ENCODE measurements at regions not wholly inside any gene's neighbourhood (a gene's known extent, or its start where the extent isn't known, plus 50 kb on each side); places are given as distances from the start of the nearest gene placed in this dataset.

DNA sequence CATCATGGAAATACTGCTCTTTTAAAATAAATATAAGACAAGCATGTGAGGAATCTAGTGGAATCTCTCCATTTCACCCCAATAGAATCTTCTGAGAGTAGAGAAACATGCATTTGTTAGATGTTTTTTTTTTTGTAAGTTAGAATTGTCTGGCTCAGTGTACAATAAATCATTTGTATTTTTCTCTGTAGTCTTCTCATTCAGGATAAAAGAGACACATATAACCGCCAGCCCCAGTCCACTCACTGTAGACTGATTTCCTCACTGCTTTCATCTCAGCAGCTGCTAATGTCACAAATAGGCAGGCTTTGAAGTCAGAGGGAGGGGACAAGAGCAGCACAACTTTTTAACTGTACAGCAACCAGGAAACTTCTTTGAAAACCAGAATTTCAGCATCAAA lies 140.2 kb upstream of the RBMS3 start:
- ChIA-PET CTCF (ENCODE audit: partially characterized antibody) (no interaction called here), POLR2A (ENCODE audit: partially characterized antibody) (no interaction called here)
- Histone ChIP-seq H3K23ac (ENCODE audit: insufficient read length) (no peak overlapping the region), H3K36me3 (ENCODE audit: control insufficient read depth in 2 of 4, insufficient read depth in 4 of 4, low read length in 3 of 4) (no peaks in the 10 kb centered on the region), H2BK12ac (ENCODE audit: low read depth, low read length) (no peak overlapping the region), H4K20me1 (replicated peaks in 1 of 2; ENCODE audit: control insufficient read depth in 1 of 2, insufficient read depth in 2 of 2, low read length in 2 of 2) (no peaks in the 10 kb centered on the region), H3K4ac (replicated peaks; ENCODE audit: insufficient read length, low read depth, low read length) (no peak overlapping the region), H2AK5ac (ENCODE audit: low read depth, low read length) (no peak overlapping the region), H3K23me2 (ENCODE audit: low read depth, low read length) (no peaks in the 10 kb centered on the region), H3K4me3 (ENCODE audit: extremely low read depth in 1 of 4, insufficient read depth in 2 of 4, low read depth in 3 of 4, low read length in 4 of 4) (no peak overlapping the region), H4K8ac (ENCODE audit: extremely low read depth, insufficient read depth, low read length) (no peak overlapping the region), H2BK5ac (ENCODE audit: low read depth, low read length) (no peak overlapping the region), H4K5ac (ENCODE audit: insufficient read length, low read depth, low read length) (no peak overlapping the region), H2BK15ac (ENCODE audit: low read length) (no peak overlapping the region), H3K27ac (ENCODE audit: low read depth, low read length) (no peak overlapping the region), H3K79me2 (ENCODE audit: control insufficient read depth in 1 of 2, insufficient read depth in 2 of 2, low read length in 2 of 2) (no peaks in the 10 kb centered on the region), H4K91ac (replicated peaks; ENCODE audit: insufficient read length, low read length) (no peak overlapping the region), H3K27me3 (replicated peaks in 1 of 4; ENCODE audit: control insufficient read depth in 3 of 4, extremely low read depth in 1 of 4, insufficient read depth in 3 of 4, low read length in 3 of 4) (0 out of 7 replicates have a peak, but pooled peaks cover 0 to 2% (median 0%) of the 10 kb centered on the region in 4 experiments), H3K9ac (replicated peaks in 1 of 4; ENCODE audit: extremely low read depth in 1 of 4, low read depth in 3 of 4, low read length in 3 of 4) (no peak overlapping the region), H3K14ac (ENCODE audit: insufficient read length) (no peak overlapping the region), H3K9me3 (ENCODE audit: insufficient read depth in 2 of 2, low read depth in 1 of 2, low read length in 1 of 2) (no peaks in the 10 kb centered on the region), H3K4me1 (replicated peaks in 1 of 4; ENCODE audit: control insufficient read depth in 3 of 4, insufficient read depth in 4 of 4, low read length in 3 of 4) (peaks cover 0 to 9% (median 4%) of the 10 kb centered on the region in 4 experiments; a peak in 3 of 7 replicates), H2AFZ (ENCODE audit: low read length) (no peak overlapping the region), H3K4me2 (ENCODE audit: insufficient read depth in 1 of 2, low read depth in 2 of 2, low read length in 2 of 2) (no peak overlapping the region), H3K79me1 (ENCODE audit: low read depth, low read length) (no peaks in the 10 kb centered on the region), H2BK20ac (ENCODE audit: low read length) (no peak overlapping the region), H3K18ac (ENCODE audit: extremely low read depth, low read length) (no peak overlapping the region), H2BK120ac (replicated peaks; ENCODE audit: low read depth, low read length) (no peak overlapping the region), H3K56ac (replicated peaks; ENCODE audit: insufficient read length, low read depth, low read length) (no peak overlapping the region)
- TF ChIP-seq, protein P1, sequence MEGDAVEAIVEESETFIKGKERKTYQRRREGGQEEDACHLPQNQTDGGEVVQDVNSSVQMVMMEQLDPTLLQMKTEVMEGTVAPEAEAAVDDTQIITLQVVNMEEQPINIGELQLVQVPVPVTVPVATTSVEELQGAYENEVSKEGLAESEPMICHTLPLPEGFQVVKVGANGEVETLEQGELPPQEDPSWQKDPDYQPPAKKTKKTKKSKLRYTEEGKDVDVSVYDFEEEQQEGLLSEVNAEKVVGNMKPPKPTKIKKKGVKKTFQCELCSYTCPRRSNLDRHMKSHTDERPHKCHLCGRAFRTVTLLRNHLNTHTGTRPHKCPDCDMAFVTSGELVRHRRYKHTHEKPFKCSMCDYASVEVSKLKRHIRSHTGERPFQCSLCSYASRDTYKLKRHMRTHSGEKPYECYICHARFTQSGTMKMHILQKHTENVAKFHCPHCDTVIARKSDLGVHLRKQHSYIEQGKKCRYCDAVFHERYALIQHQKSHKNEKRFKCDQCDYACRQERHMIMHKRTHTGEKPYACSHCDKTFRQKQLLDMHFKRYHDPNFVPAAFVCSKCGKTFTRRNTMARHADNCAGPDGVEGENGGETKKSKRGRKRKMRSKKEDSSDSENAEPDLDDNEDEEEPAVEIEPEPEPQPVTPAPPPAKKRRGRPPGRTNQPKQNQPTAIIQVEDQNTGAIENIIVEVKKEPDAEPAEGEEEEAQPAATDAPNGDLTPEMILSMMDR (IDR thresholded peaks at IDR 0.05; ENCODE audit: control extremely low read depth in 1 of 3, insufficient read depth in 1 of 3, low read depth in 1 of 3, low read length in 3 of 3): no peak
- TF ChIP-seq POU5F1 (IDR thresholded peaks at IDR 0.05; ENCODE audit: low read depth, low read length) (no peak), CHD2 (IDR thresholded peaks at IDR 0.05; ENCODE audit: low read length) (no peak), PHF8 (conservative IDR thresholded peaks at IDR 0.05; ENCODE audit: low read depth, low read length) (no peak), EGR1 (IDR thresholded peaks at IDR 0.05; ENCODE audit: borderline replicate concordance, low read depth, low read length) (no peak), SIX5 (IDR thresholded peaks at IDR 0.05; ENCODE audit: low read depth, low read length) (no peak), CTBP2 (IDR thresholded peaks at IDR 0.05; ENCODE audit: borderline replicate concordance, insufficient read depth, insufficient read length, low read length) (no peak)
- FAIRE-seq (no peak), DNase-seq (ENCODE audit: low read depth in 1 of 2, low spot score in 2 of 2) (no peak)
- WGBS, 2 experiments (ENCODE audit: extremely low coverage in 1 of 2, insufficient coverage in 1 of 2, insufficient read length in 1 of 2, insufficient replicate concordance in 2 of 2, low coverage in 1 of 2, low lambda C conversion rate in 2 of 2, missing lambda C conversion rate in 1 of 2): 79% methylated on average over 1 of the region's 1 CpG; no CpG with 5 or more reads in 1 of the 2 experiments

Data from H1 (cell line).